WTC11 (cell line): ENCODE measurements at regions not wholly inside any gene's neighbourhood (a gene's known extent, or its start where the extent isn't known, plus 50 kb on each side); places are given as distances from the start of the nearest gene placed in this dataset.

Experiments
- ATAC-seq: fragments of 200-7000 bp; cut with Tn5 transposase; 2 replicates; pipeline ENCODE4 v1.10.0; 2021; ENCODE audit warnings: mild to moderate bottlenecking, moderate library complexity
- CTCF ChIA-PET: fragments of 300-600 bp; sonication (Branson Sonifier 250); formaldehyde crosslinking; loops from one replicate; lab custom pipeline; 2021; ENCODE audit warnings: antibody characterized with exemption; lab: Charles Lee
- POLR2A ChIA-PET: fragments of 350-600 bp; sonication (Branson Sonifier 250); formaldehyde crosslinking; loops from one replicate; lab custom pipeline; 2021; ENCODE audit warnings: antibody characterized with exemption; lab: Charles Lee
- DNase-seq: peaks from one replicate; pipeline ENCODE4 v3.0.0; 2021; ENCODE audit warnings: low spot score
- H3K27ac Mint-ChIP-seq: 2 replicates; pipeline ENCODE4 v1.8.0; 2021; ENCODE audit warnings: mixed read lengths
- H3K27me3 Mint-ChIP-seq: 2 replicates; pipeline ENCODE4 v1.8.0; 2021; ENCODE audit warnings: low read depth, mild to moderate bottlenecking, moderate library complexity, mixed read lengths
- H3K36me3 Mint-ChIP-seq: 2 replicates; pipeline ENCODE4 v1.8.0; 2021; ENCODE audit warnings: mixed read lengths
- H3K4me1 Mint-ChIP-seq: 2 replicates; pipeline ENCODE4 v1.8.0; 2022; ENCODE audit warnings: mixed read lengths
- H3K4me3 Mint-ChIP-seq: 2 replicates; pipeline ENCODE4 v1.8.0; 2021; ENCODE audit warnings: mild to moderate bottlenecking, moderate library complexity, mixed read lengths
- H3K9me3 Mint-ChIP-seq: 2 replicates; pipeline ENCODE4 v1.8.0; 2021; ENCODE audit warnings: mixed read lengths
- FOXJ3 ChIP-seq: sonication (generic); formaldehyde crosslinking; IDR thresholded peaks from 2 replicates; pipeline ENCODE4 v1.9.0; 2021; ENCODE audit warnings: missing genetic modification reagents, mild to moderate bottlenecking, borderline replicate concordance
- GABPB1 ChIP-seq: sonication (generic); formaldehyde crosslinking; IDR thresholded peaks from 2 replicates; pipeline ENCODE4 v1.8.1; 2023; ENCODE audit warnings: mild to moderate bottlenecking, missing genetic modification reagents
- GRHL2 ChIP-seq: fragments of 250-450 bp; sonication (Bioruptor Pico); IDR thresholded peaks from 2 replicates; pipeline ENCODE4 v1.8.0; 2022; ENCODE audit warnings: mild to moderate bottlenecking, moderate library complexity; ENCODE audit not compliant: insufficient replicate concordance, severe bottlenecking
- GTF2I ChIP-seq: fragments of 250-450 bp; sonication (Bioruptor Pico); conservative IDR thresholded peaks from 2 replicates; pipeline ENCODE4 v1.4.0; 2021; ENCODE audit warnings: mild to moderate bottlenecking
- JAZF1 ChIP-seq: fragments of 250-450 bp; sonication (Bioruptor Pico); IDR thresholded peaks from 2 replicates; pipeline ENCODE4 v1.9.0; 2021; ENCODE audit warnings: moderate library complexity, mild to moderate bottlenecking, inconsistent platforms
- MXD4 ChIP-seq: fragments of 250-450 bp; sonication (Bioruptor Pico); IDR thresholded peaks from 2 replicates; pipeline ENCODE4 v1.8.0; 2021; ENCODE audit warnings: mild to moderate bottlenecking, moderate library complexity, borderline replicate concordance
- RELA ChIP-seq: sonication (generic); formaldehyde crosslinking; IDR thresholded peaks from 2 replicates; pipeline ENCODE4 v1.8.1; 2022; ENCODE audit warnings: missing genetic modification reagents, mild to moderate bottlenecking, borderline replicate concordance
- SOX15 ChIP-seq: fragments of 250-450 bp; sonication (Bioruptor Pico); IDR thresholded peaks from 2 replicates; pipeline ENCODE4 v1.9.0; 2021; ENCODE audit warnings: mild to moderate bottlenecking
- ZNF121 ChIP-seq: sonication (generic); formaldehyde crosslinking; IDR thresholded peaks from 2 replicates; pipeline ENCODE4 v1.8.0; 2023; ENCODE audit warnings: missing genetic modification reagents
- ZNF232 ChIP-seq: sonication (generic); formaldehyde crosslinking; IDR thresholded peaks from 2 replicates; pipeline ENCODE4 v1.8.0; 2022; ENCODE audit warnings: mild to moderate bottlenecking, missing genetic modification reagents
- ZNF671 ChIP-seq: fragments of 250-450 bp; sonication (Bioruptor Pico); IDR thresholded peaks from 2 replicates; pipeline ENCODE4 v1.8.0; 2021; ENCODE audit warnings: mild to moderate bottlenecking
- TF ChIP-seq, protein P1 (sequence below): sonication (generic); formaldehyde crosslinking; IDR thresholded peaks from 2 replicates; pipeline ENCODE4 v1.8.1; 2022; ENCODE audit warnings: low read depth, missing genetic modification reagents, borderline replicate concordance
- TF ChIP-seq, protein P2 (sequence below): sonication (generic); formaldehyde crosslinking; IDR thresholded peaks from 2 replicates; pipeline ENCODE4 v1.8.0; 2023; ENCODE audit warnings: mild to moderate bottlenecking, missing genetic modification reagents
- TF ChIP-seq, protein P3 (sequence below): sonication (generic); formaldehyde crosslinking; IDR thresholded peaks from 2 replicates; pipeline ENCODE4 v1.8.0; 2023; ENCODE audit warnings: missing genetic modification reagents, mild to moderate bottlenecking, borderline replicate concordance
- TF ChIP-seq, protein P4 (sequence below): sonication (generic); formaldehyde crosslinking; IDR thresholded peaks from 2 replicates; pipeline ENCODE4 v1.8.0; 2022; ENCODE audit warnings: mild to moderate bottlenecking, missing genetic modification reagents
- TF ChIP-seq, protein P5 (sequence below): sonication (generic); formaldehyde crosslinking; IDR thresholded peaks from 2 replicates; pipeline ENCODE4 v1.8.1; 2023; ENCODE audit warnings: mild to moderate bottlenecking, missing genetic modification reagents, moderate library complexity
- TF ChIP-seq, protein P6 (sequence below): fragments of 250-450 bp; sonication (Bioruptor Pico); IDR thresholded peaks from 2 replicates; pipeline ENCODE4 v1.9.0; 2021; ENCODE audit warnings: mild to moderate bottlenecking

DNA sequence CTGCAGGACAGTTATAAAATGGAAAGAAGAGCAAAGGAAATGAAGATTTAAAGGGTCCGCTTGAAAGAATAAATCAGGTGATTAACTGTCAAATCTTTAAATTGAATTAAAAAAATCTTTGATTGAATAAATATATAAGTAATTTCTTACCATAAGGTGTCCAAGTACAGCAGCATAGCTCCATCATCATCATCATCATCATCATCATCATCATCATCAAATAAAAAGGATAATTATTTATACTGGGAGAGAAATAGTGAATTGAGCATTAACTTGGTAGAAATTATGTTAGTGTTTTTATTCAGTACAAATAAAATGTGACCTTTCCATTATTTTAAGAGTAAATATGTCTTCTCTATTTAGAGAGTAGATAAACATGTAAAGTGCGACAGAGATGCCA lies 745.6 kb upstream of the MARCKS start:
- Mint-ChIP-seq H3K36me3 (no peaks in the 10 kb centered on the region), H3K4me3 (no peak overlapping the region), H3K27me3 (no peaks in the 10 kb centered on the region; the same call in 1 of the 2 replicates), H3K9me3 (peaks cover 22% of the 10 kb centered on the region), H3K4me1 (peaks cover 5% of the 10 kb centered on the region), H3K27ac (no peak overlapping the region)
- ChIA-PET POLR2A (no interaction called here), CTCF (no interaction called here)
- TF ChIP-seq FOXJ3: no peak
- TF ChIP-seq RELA (CRISPR knock-in tag): no peak
- TF ChIP-seq, protein P1, sequence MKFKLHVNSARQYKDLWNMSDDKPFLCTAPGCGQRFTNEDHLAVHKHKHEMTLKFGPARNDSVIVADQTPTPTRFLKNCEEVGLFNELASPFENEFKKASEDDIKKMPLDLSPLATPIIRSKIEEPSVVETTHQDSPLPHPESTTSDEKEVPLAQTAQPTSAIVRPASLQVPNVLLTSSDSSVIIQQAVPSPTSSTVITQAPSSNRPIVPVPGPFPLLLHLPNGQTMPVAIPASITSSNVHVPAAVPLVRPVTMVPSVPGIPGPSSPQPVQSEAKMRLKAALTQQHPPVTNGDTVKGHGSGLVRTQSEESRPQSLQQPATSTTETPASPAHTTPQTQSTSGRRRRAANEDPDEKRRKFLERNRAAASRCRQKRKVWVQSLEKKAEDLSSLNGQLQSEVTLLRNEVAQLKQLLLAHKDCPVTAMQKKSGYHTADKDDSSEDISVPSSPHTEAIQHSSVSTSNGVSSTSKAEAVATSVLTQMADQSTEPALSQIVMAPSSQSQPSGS (CRISPR knock-in tag): no peak
- no peak for TF ChIP-seq JAZF1
- no peak for TF ChIP-seq GRHL2 (CRISPR knock-in tag)
- TF ChIP-seq, protein P2, sequence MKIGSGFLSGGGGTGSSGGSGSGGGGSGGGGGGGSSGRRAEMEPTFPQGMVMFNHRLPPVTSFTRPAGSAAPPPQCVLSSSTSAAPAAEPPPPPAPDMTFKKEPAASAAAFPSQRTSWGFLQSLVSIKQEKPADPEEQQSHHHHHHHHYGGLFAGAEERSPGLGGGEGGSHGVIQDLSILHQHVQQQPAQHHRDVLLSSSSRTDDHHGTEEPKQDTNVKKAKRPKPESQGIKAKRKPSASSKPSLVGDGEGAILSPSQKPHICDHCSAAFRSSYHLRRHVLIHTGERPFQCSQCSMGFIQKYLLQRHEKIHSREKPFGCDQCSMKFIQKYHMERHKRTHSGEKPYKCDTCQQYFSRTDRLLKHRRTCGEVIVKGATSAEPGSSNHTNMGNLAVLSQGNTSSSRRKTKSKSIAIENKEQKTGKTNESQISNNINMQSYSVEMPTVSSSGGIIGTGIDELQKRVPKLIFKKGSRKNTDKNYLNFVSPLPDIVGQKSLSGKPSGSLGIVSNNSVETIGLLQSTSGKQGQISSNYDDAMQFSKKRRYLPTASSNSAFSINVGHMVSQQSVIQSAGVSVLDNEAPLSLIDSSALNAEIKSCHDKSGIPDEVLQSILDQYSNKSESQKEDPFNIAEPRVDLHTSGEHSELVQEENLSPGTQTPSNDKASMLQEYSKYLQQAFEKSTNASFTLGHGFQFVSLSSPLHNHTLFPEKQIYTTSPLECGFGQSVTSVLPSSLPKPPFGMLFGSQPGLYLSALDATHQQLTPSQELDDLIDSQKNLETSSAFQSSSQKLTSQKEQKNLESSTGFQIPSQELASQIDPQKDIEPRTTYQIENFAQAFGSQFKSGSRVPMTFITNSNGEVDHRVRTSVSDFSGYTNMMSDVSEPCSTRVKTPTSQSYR (CRISPR knock-in tag): no peak
- no peak for TF ChIP-seq ZNF671 (CRISPR knock-in tag)
- TF ChIP-seq, protein P3, sequence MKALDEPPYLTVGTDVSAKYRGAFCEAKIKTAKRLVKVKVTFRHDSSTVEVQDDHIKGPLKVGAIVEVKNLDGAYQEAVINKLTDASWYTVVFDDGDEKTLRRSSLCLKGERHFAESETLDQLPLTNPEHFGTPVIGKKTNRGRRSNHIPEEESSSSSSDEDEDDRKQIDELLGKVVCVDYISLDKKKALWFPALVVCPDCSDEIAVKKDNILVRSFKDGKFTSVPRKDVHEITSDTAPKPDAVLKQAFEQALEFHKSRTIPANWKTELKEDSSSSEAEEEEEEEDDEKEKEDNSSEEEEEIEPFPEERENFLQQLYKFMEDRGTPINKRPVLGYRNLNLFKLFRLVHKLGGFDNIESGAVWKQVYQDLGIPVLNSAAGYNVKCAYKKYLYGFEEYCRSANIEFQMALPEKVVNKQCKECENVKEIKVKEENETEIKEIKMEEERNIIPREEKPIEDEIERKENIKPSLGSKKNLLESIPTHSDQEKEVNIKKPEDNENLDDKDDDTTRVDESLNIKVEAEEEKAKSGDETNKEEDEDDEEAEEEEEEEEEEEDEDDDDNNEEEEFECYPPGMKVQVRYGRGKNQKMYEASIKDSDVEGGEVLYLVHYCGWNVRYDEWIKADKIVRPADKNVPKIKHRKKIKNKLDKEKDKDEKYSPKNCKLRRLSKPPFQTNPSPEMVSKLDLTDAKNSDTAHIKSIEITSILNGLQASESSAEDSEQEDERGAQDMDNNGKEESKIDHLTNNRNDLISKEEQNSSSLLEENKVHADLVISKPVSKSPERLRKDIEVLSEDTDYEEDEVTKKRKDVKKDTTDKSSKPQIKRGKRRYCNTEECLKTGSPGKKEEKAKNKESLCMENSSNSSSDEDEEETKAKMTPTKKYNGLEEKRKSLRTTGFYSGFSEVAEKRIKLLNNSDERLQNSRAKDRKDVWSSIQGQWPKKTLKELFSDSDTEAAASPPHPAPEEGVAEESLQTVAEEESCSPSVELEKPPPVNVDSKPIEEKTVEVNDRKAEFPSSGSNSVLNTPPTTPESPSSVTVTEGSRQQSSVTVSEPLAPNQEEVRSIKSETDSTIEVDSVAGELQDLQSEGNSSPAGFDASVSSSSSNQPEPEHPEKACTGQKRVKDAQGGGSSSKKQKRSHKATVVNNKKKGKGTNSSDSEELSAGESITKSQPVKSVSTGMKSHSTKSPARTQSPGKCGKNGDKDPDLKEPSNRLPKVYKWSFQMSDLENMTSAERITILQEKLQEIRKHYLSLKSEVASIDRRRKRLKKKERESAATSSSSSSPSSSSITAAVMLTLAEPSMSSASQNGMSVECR (CRISPR knock-in tag): no peak
- TF ChIP-seq GABPB1 (CRISPR knock-in tag): no peak
- TF ChIP-seq ZNF232 (CRISPR knock-in tag): no peak
- TF ChIP-seq, protein P4, sequence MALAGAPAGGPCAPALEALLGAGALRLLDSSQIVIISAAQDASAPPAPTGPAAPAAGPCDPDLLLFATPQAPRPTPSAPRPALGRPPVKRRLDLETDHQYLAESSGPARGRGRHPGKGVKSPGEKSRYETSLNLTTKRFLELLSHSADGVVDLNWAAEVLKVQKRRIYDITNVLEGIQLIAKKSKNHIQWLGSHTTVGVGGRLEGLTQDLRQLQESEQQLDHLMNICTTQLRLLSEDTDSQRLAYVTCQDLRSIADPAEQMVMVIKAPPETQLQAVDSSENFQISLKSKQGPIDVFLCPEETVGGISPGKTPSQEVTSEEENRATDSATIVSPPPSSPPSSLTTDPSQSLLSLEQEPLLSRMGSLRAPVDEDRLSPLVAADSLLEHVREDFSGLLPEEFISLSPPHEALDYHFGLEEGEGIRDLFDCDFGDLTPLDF (CRISPR knock-in tag): no peak
- TF ChIP-seq ZNF121: no peak
- ATAC-seq (no peak), DNase-seq (no peak)

DNA sequence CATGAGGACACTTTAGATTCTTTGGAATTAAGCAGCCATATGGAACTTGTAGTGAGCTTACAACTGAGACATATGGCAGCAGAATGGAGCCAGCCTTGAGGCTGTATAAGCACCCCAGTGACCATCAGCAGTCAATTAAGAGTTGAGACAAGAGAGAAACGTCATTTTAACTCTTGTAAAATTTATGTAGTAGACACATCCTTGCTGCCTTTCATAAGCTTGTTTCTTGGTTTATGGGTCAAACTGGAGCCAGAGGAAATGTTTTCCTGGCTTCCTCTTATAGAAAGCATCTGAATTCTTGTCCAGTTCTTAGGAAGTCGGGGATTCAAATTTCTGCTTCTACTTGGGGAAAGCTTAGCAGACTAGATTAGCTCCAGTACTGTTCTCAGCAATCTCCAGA lies 745.1 kb upstream of the MARCKS start:
- H3K4me1 Mint-ChIP-seq: peaks cover 5% of the 10 kb centered on the region
- H3K27ac Mint-ChIP-seq: no peak overlapping the region
- ATAC-seq (no peak), DNase-seq (no peak)
- no peak overlapping the region for H3K4me3 Mint-ChIP-seq
- ChIA-PET POLR2A (no interaction called here), CTCF (no interaction called here)
- H3K36me3 Mint-ChIP-seq: no peaks in the 10 kb centered on the region
- no peaks in the 10 kb centered on the region; the same call in 1 of the 2 replicates for H3K27me3 Mint-ChIP-seq
- H3K9me3 Mint-ChIP-seq: peaks cover 24% of the 10 kb centered on the region
- TF ChIP-seq MXD4 (CRISPR knock-in tag): no peak
- TF ChIP-seq SOX15 (CRISPR knock-in tag): no peak
- TF ChIP-seq, protein P3 (CRISPR knock-in tag): no peak
- TF ChIP-seq, protein P5, sequence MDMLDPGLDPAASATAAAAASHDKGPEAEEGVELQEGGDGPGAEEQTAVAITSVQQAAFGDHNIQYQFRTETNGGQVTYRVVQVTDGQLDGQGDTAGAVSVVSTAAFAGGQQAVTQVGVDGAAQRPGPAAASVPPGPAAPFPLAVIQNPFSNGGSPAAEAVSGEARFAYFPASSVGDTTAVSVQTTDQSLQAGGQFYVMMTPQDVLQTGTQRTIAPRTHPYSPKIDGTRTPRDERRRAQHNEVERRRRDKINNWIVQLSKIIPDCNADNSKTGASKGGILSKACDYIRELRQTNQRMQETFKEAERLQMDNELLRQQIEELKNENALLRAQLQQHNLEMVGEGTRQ (CRISPR knock-in tag): no peak
- TF ChIP-seq, protein P6, sequence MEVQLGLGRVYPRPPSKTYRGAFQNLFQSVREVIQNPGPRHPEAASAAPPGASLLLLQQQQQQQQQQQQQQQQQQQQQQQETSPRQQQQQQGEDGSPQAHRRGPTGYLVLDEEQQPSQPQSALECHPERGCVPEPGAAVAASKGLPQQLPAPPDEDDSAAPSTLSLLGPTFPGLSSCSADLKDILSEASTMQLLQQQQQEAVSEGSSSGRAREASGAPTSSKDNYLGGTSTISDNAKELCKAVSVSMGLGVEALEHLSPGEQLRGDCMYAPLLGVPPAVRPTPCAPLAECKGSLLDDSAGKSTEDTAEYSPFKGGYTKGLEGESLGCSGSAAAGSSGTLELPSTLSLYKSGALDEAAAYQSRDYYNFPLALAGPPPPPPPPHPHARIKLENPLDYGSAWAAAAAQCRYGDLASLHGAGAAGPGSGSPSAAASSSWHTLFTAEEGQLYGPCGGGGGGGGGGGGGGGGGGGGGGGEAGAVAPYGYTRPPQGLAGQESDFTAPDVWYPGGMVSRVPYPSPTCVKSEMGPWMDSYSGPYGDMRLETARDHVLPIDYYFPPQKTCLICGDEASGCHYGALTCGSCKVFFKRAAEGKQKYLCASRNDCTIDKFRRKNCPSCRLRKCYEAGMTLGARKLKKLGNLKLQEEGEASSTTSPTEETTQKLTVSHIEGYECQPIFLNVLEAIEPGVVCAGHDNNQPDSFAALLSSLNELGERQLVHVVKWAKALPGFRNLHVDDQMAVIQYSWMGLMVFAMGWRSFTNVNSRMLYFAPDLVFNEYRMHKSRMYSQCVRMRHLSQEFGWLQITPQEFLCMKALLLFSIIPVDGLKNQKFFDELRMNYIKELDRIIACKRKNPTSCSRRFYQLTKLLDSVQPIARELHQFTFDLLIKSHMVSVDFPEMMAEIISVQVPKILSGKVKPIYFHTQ (CRISPR knock-in tag): no peak
- no peak for TF ChIP-seq GTF2I
